HCT116 (cell line): ENCODE measurements at regions not wholly inside any gene's neighbourhood (a gene's known extent, or its start where the extent isn't known, plus 50 kb on each side); places are given as distances from the start of the nearest gene placed in this dataset.

ENCODE experiments used
- ATAC-seq: fragments of 200-7000 bp; cut with Tn5 transposase; 2 replicates; pipeline ENCODE4 v1.9.1; 2020; ENCODE audit warnings: mild to moderate bottlenecking, moderate library complexity
- BruUV-seq: library from RNA; stranded (reverse); fragments of 400-500 nt; replicated peaks from 2 replicates; lab custom pipeline; 2021; lab: Mats Ljungman, UMichigan
- CTCF ChIA-PET: fragments of 300-600 bp; sonication (Branson Sonifier 250); formaldehyde crosslinking; loops from one replicate; lab custom pipeline; 2021; ENCODE audit warnings: antibody characterized with exemption; lab: Charles Lee
- POLR2A ChIA-PET: fragments of 300-600, 350-600 bp; sonication (Branson Sonifier 250); formaldehyde crosslinking; loops from one replicate; lab custom pipeline; 2021; ENCODE audit warnings: antibody characterized with exemption; lab: Charles Lee
- RAD21 ChIA-PET, 2 experiments: fragments of 300-600 bp; sonication (Branson Sonifier 250); formaldehyde crosslinking; loops; one replicate each; lab custom pipeline; 2023; ENCODE audit warnings: low total read pairs in 2 of 2; ENCODE audit not compliant: uncharacterized antibody in 2 of 2, unreplicated experiment in 2 of 2, low non-redundant PET in 1 of 2; lab: Charles Lee
- DNase-seq: peaks from one replicate; pipeline ENCODE4 v3.0.0-alpha.2; 2010; ENCODE audit warnings: low read depth, low spot score
- H2AFZ ChIP-seq: fragments of 200-600 bp; shearing (Covaris generic), sonication (generic); 2 replicates; pipeline ENCODE4 v1.6.1; 2017; ENCODE audit warnings: low read depth, mixed run types, mixed read lengths, antibody characterized with exemption, low read length; ENCODE audit not compliant: poor library complexity, severe bottlenecking
- H3K27ac ChIP-seq: 2 replicates; pipeline ENCODE4 v1.5.1; 2012; ENCODE audit warnings: low read depth, low read length
- H3K27me3 ChIP-seq: fragments of 200-600 bp; sonication (generic); 2 replicates; pipeline ENCODE4 v1.6.1; 2016; ENCODE audit warnings: mixed run types, low read length, mixed read lengths; ENCODE audit not compliant: insufficient read depth
- H3K36me3 ChIP-seq, 2 experiments: fragments of 200-500 bp in 1 of 2; fragments of 200-600 bp in 1 of 2; sonication (Bioruptor generic) in 1 of 2; sonication (generic) in 1 of 2; 2 replicates each; pipeline versions ENCODE4 v1.5.1 to v1.6.1; 2014 to 2016; ENCODE audit warnings: low read length in 2 of 2, inconsistent platforms in 1 of 2, mixed read lengths in 1 of 2, mixed run types in 1 of 2; ENCODE audit not compliant: insufficient read depth in 2 of 2, control insufficient read depth in 1 of 2
- H3K4me1 ChIP-seq, 2 experiments: fragments of 200-600 bp in 1 of 2; sonication (generic) in 1 of 2; 2 replicates each; pipeline versions ENCODE4 v1.5.1 to v1.6.1; 2012 to 2017; ENCODE audit warnings: low read length in 2 of 2, inconsistent platforms in 1 of 2, mild to moderate bottlenecking in 1 of 2, mixed read lengths in 1 of 2, mixed run types in 1 of 2, moderate library complexity in 1 of 2; ENCODE audit not compliant: insufficient read depth in 2 of 2, control insufficient read depth in 1 of 2
- H3K4me2 ChIP-seq: fragments of 200-600 bp; sonication (generic); 2 replicates; pipeline ENCODE4 v1.6.1; 2017; ENCODE audit warnings: mixed run types, low read length, mixed read lengths
- H3K4me3 ChIP-seq, 2 experiments: fragments of 200-600 bp in 1 of 2; sonication (generic) in 1 of 2; replicated peaks in 1 of 2; 2 replicates each; pipeline ENCODE4 v1.5.1; 2011 to 2016; ENCODE audit warnings: low read length in 2 of 2, control low read depth in 1 of 2, low read depth in 1 of 2, mild to moderate bottlenecking in 1 of 2, mixed read lengths in 1 of 2, mixed run types in 1 of 2
- H3K79me2 ChIP-seq: fragments of 200-600 bp; sonication (generic); 2 replicates; pipeline ENCODE4 v1.6.1; 2017; ENCODE audit warnings: mild to moderate bottlenecking, mixed run types, low read length, moderate library complexity, mixed read lengths; ENCODE audit not compliant: insufficient read depth
- H3K9ac ChIP-seq: fragments of 200-600 bp; sonication (generic); 2 replicates; pipeline ENCODE4 v1.6.1; 2016; ENCODE audit warnings: low read length, mixed read lengths
- H3K9me2 ChIP-seq: fragments of 200-600 bp; sonication (generic), shearing (Covaris generic); 2 replicates; pipeline ENCODE4 v1.6.1; 2017; ENCODE audit warnings: mixed run types, mild to moderate bottlenecking, moderate library complexity; ENCODE audit not compliant: insufficient read depth
- H3K9me3 ChIP-seq, 2 experiments: fragments of 200-500 bp in 1 of 2; fragments of 200-600 bp in 1 of 2; sonication (Bioruptor generic) in 1 of 2; sonication (generic) in 1 of 2; 2 replicates each; pipeline ENCODE4 v1.6.1; 2014 to 2017; ENCODE audit warnings: low read length in 2 of 2, mixed read lengths in 2 of 2, inconsistent platforms in 1 of 2, low read depth in 1 of 2, mild to moderate bottlenecking in 1 of 2, mixed run types in 1 of 2, moderate library complexity in 1 of 2; ENCODE audit not compliant: control insufficient read depth in 1 of 2, insufficient read depth in 1 of 2
- H4K20me1 ChIP-seq: fragments of 200-600 bp; sonication (generic), shearing (Covaris generic); 2 replicates; pipeline ENCODE4 v1.6.1; 2017; ENCODE audit warnings: mixed run types, mild to moderate bottlenecking, moderate library complexity; ENCODE audit not compliant: insufficient read depth
- ATF3 ChIP-seq: IDR thresholded peaks from 2 replicates; pipeline ENCODE4 v1.6.1; 2012
- CEBPB ChIP-seq: IDR thresholded peaks from 2 replicates; pipeline ENCODE4 v1.6.1; 2012; ENCODE audit warnings: low read depth
- EGR1 ChIP-seq: IDR thresholded peaks from 2 replicates; pipeline ENCODE4 v1.6.1; 2012; ENCODE audit warnings: low read depth
- EZH2 ChIP-seq: fragments of 200-600 bp; sonication (generic); IDR thresholded peaks from 2 replicates; pipeline ENCODE4 v1.6.1; 2017; ENCODE audit warnings: antibody characterized with exemption, mixed run types
- EZH2phosphoT487 ChIP-seq: fragments of 200-600 bp; IDR thresholded peaks from 2 replicates; pipeline ENCODE4 v1.6.1; 2018; ENCODE audit warnings: antibody characterized with exemption, borderline replicate concordance
- FOSL1 ChIP-seq: IDR thresholded peaks from 2 replicates; pipeline ENCODE4 v1.6.1; 2012; ENCODE audit warnings: low read depth
- MAX ChIP-seq: IDR thresholded peaks from 2 replicates; pipeline ENCODE4 v1.6.1; 2012
- POLR2A ChIP-seq: IDR thresholded peaks from 2 replicates; pipeline ENCODE4 v1.7.0; 2011; ENCODE audit warnings: borderline replicate concordance; ENCODE audit not compliant: insufficient read depth, insufficient read length; ENCODE audit errors: extremely low read depth
- POLR2AphosphoS5 ChIP-seq: IDR thresholded peaks from 2 replicates; pipeline ENCODE4 v1.6.1; 2011; ENCODE audit warnings: mild to moderate bottlenecking, low read depth, low read length, moderate library complexity
- RAD21 ChIP-seq: IDR thresholded peaks from 2 replicates; pipeline ENCODE4 v1.6.1; 2012; ENCODE audit warnings: low read depth, mild to moderate bottlenecking
- REST ChIP-seq: IDR thresholded peaks from 2 replicates; pipeline ENCODE4 v1.6.1; 2012; ENCODE audit warnings: low read depth
- SIN3A ChIP-seq: IDR thresholded peaks from 2 replicates; pipeline ENCODE4 v1.6.1; 2012; ENCODE audit warnings: low read depth
- SP1 ChIP-seq: IDR thresholded peaks from 2 replicates; pipeline ENCODE4 v1.6.1; 2012; ENCODE audit warnings: low read depth
- SRF ChIP-seq: IDR thresholded peaks from 2 replicates; pipeline ENCODE4 v1.6.1; 2012; ENCODE audit warnings: low read depth
- YY1 ChIP-seq: IDR thresholded peaks from 2 replicates; pipeline ENCODE4 v1.6.1; 2011; ENCODE audit warnings: low read length, low read depth, moderate library complexity, mild to moderate bottlenecking; ENCODE audit not compliant: insufficient replicate concordance; ENCODE audit errors: extremely low read depth
- ZBTB33 ChIP-seq: IDR thresholded peaks from 2 replicates; pipeline ENCODE4 v1.6.1; 2011; ENCODE audit warnings: mild to moderate bottlenecking, low read length, moderate library complexity; ENCODE audit not compliant: insufficient replicate concordance; ENCODE audit errors: extremely low read depth
- ZFX ChIP-seq: fragments of 450-650 bp; IDR thresholded peaks from 2 replicates; pipeline ENCODE4 v1.6.1; 2017
- ZNF274 ChIP-seq: fragments of 200-500 bp; sonication (Bioruptor generic); IDR thresholded peaks from 2 replicates; pipeline ENCODE4 v1.6.1; 2014; ENCODE audit warnings: mild to moderate bottlenecking, low read depth, low read length, inconsistent platforms
- intact Hi-C: fragments of 100-400 bp; cut with micrococcal nuclease; formaldehyde crosslinking; loops from 2 replicates; pipeline ENCODE4 v1.10.0; 2022

GRCh38 chr2:223541546-223541945, 60.6 kb downstream of the SCG2 start:
- DNase-seq (no peak), ATAC-seq (no peak)
- BruUV-seq, result no TSS peak
- CTCF ChIA-PET, result no interaction called here
- POLR2A ChIA-PET, result no interaction called here
- Histone ChIP-seq H3K27ac (peak overlapping the region; percentile 9; the same call in 1 of the 2 replicates), H4K20me1 (no peaks in the 10 kb centered on the region), H2AFZ (no peak overlapping the region), H3K4me3 (no peak overlapping the region), H3K4me1 (peaks cover 53 to 54% of the 10 kb centered on the region in 2 experiments), H3K9ac (no peak overlapping the region), H3K9me2 (no peaks in the 10 kb centered on the region), H3K36me3 (peaks cover 0 to 41% of the 10 kb centered on the region in 2 experiments; a peak in 2 of 4 replicates), H3K9me3 (no peaks in the 10 kb centered on the region), H3K27me3 (no peaks in the 10 kb centered on the region), H3K4me2 (no peak overlapping the region), H3K79me2 (peaks cover 20% of the 10 kb centered on the region)
- intact Hi-C loops, result no loop called here
- RAD21 ChIA-PET, result no interaction called here
- TF ChIP-seq EZH2phosphoT487, result no peak
- TF ChIP-seq REST, result no peak
- no peak for TF ChIP-seq FOSL1
- no peak for TF ChIP-seq YY1
- TF ChIP-seq POLR2A, result no peak
- no peak for TF ChIP-seq ZFX
- TF ChIP-seq RAD21, result no peak
- TF ChIP-seq MAX, result no peak
- no peak for TF ChIP-seq CEBPB
- TF ChIP-seq ZBTB33, result no peak
- no peak for TF ChIP-seq ZNF274
- no peak for TF ChIP-seq EGR1
- TF ChIP-seq SP1, result no peak
- TF ChIP-seq SRF, result no peak
- TF ChIP-seq POLR2AphosphoS5, result no peak
- no peak for TF ChIP-seq SIN3A
- TF ChIP-seq EZH2, result no peak
- TF ChIP-seq ATF3, result no peak
